GM12892 (cell line): ENCODE measurements at regions not wholly inside any gene's neighbourhood (a gene's known extent, or its start where the extent isn't known, plus 50 kb on each side); places are given as distances from the start of the nearest gene placed in this dataset.

Experiments
- DNase-seq: peaks from one replicate; pipeline ENCODE4 v3.0.0; 2011; ENCODE audit not compliant: insufficient read length
- FAIRE-seq: peaks from 2 replicates; lab custom pipeline; 2011; peaks lifted over from hg19 to GRCh38; lab: Jason Lieb, UNC
- POLR2A ChIP-seq: IDR thresholded peaks from 2 replicates; pipeline ENCODE4 v1.6.1; 2011; ENCODE audit warnings: low read depth, low read length, control low read depth
- POLR2AphosphoS5 ChIP-seq: IDR thresholded peaks from 2 replicates; pipeline ENCODE4 v1.6.1; 2011; ENCODE audit warnings: low read depth, low read length, control low read depth
- TAF1 ChIP-seq: IDR thresholded peaks from 2 replicates; pipeline ENCODE4 v1.6.1; 2011; ENCODE audit warnings: low read depth, mild to moderate bottlenecking, control low read depth, low read length, borderline replicate concordance

DNA sequence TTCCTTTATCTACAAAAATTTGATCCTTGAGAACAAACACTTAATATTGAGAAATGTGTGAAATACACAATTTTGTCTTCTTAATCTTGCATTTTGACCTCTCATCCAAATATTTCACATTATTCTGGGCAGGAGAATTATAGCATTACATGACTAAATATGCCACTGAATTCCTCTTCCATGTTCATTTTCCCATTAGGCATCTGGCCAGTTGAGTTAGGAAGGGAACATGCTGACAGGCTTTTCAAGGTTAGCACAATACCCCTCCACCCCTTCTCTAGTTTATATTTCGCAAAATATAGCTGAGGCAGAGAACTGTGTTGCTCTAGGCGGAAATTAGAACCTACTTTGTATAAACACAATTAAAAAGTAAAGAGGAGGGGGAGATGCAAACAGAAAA, 271.7 kb upstream of the ZC3H12C start:
- FAIRE-seq (no peak), DNase-seq (no peak)
- no peak for TF ChIP-seq POLR2A
- no peak for TF ChIP-seq TAF1
- TF ChIP-seq POLR2AphosphoS5 = no peak

DNA sequence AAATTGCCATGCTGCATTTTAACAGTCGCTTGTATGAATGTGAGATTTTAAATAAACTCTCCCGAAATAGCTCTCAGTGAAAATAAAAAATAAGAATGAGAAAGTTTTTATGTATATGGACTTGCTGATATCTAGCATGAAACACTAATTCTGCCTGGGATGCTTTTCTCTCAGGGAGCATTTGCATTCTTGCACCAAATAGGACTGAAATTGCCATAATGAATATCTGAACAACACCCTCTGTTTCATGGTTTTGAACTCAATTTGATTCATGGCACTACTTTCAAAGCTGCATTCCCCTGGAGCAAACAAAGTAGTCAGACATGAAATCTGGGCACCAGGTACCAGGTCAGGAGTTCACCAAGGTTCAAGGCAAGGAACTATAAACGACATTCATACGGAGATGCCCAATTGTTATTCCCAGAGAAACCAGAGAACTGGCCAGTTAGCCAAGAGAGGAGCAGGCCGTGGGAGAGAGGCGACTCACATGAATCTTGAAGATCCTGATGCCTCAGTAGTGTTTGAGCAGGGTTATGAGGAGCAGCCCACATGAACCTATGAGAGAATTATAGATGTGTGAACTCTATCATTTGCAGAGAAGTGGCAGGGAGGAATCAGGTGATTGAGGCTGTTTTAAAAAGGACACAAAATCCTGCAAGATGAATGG, 270.6 kb upstream of the ZC3H12C start:
- TF ChIP-seq POLR2A = no peak
- TF ChIP-seq POLR2AphosphoS5 = no peak
- no peak for TF ChIP-seq TAF1
- no peak for FAIRE-seq
- DNase-seq = no peak

DNA sequence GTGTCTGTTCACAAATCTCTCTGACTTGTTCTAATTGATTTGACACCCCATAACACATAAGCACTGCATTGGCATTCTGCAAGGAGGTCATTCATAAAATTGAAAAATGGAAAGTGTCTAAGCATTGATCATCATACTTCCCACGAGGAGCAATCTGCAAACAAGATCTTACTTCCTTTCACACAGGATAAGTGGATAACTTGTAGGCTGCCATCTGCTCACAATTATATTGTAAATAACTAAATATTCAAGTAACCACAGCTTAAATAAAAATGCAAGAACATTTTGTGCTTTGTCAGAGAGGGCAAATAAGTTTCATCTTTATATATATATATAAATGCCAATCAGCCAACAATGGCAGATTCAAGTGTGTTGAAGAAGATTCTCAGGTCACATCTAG, 264.8 kb upstream of the ZC3H12C start:
- DNase-seq (no peak), FAIRE-seq (no peak)
- TF ChIP-seq POLR2AphosphoS5 = no peak
- TF ChIP-seq POLR2A = no peak
- no peak for TF ChIP-seq TAF1

DNA sequence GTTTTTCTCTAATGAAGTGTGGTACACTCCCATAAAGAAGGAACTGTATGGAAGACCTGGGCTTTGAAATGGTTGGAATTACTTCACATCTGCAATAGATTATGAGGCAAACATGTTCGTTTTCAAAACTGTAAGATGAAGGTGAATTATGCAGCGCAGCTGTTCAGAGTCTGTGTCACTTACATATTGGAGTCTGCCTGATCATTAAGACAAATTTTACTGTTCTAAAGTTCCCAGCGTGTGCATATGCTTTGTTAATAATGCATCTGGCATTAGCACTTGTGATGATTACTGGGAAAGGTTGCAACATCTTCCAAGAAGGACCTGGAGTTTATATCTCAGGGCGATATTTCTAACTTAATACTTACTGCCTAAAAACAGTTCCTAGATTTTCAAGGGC, 255.2 kb upstream of the ZC3H12C start:
- FAIRE-seq = no peak
- TF ChIP-seq POLR2A (no peak), TAF1 (no peak), POLR2AphosphoS5 (no peak)
- no peak for DNase-seq

DNA sequence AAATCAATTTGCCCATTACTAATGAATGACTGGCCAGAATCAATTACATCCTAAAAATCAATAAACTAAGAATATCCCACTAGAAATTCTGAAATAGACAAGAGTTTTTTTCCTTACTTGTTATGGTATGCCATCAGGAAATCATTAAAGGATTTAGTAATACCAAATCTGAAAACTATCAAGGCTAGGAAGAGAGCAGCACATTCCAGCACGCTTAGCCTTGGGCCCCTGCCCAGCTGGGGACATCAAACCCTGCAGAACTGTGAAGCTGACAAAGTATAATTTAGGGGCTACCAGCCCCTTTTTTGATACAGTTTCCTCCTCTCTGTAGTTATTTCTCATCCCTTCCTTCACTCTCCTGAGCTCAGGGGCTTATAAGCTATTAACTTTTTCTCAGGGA, 247.8 kb upstream of the ZC3H12C start:
- no peak for TF ChIP-seq POLR2A
- TF ChIP-seq TAF1 = no peak
- no peak for TF ChIP-seq POLR2AphosphoS5
- FAIRE-seq = no peak

DNA sequence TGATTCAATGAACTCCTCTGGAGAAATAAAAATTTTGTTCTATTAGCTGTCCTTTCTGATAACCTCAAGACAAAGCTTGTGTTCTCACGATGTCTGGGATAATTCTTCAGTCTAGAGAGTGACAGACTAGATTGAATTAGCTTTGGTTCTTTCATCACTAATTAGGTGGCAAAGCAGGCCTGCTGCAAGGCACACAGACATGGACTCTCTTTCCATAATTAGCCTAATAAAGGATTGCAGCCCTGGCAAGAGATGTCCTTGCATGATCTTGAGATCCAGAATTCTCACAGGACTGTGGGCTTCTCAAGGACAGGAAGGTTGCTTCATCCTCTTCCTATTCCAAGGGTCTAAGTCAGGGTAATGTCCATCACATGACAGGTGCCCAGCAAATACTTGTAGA, 245.6 kb upstream of the ZC3H12C start:
- TF ChIP-seq POLR2AphosphoS5 (no peak), TAF1 (no peak), POLR2A (no peak)
- no peak for FAIRE-seq
- DNase-seq = no peak

More for the DNA sequence above, 247.8 kb upstream of the ZC3H12C start:
- no peak for DNase-seq

DNA sequence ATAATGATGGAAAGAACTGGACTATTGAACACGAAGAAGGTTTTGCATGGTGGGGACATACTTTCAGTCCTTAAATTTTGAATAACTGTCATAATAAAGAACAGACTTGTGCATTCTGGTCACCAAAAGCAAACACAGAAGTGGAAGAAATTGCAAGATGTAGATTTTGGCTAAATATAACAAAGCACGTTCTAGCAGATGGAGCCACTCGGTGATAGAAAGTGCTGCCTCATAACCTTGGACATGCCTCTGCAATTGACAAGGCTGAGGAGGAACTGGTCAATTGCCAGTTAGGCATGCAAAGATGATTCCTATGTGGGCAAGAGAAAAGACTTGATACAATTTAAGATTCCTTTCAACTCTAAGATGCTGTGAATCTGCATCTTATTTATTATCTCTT, 244.1 kb upstream of the ZC3H12C start:
- no peak for TF ChIP-seq POLR2A
- no peak for TF ChIP-seq TAF1
- TF ChIP-seq POLR2AphosphoS5 = no peak
- FAIRE-seq (no peak), DNase-seq (no peak)

DNA sequence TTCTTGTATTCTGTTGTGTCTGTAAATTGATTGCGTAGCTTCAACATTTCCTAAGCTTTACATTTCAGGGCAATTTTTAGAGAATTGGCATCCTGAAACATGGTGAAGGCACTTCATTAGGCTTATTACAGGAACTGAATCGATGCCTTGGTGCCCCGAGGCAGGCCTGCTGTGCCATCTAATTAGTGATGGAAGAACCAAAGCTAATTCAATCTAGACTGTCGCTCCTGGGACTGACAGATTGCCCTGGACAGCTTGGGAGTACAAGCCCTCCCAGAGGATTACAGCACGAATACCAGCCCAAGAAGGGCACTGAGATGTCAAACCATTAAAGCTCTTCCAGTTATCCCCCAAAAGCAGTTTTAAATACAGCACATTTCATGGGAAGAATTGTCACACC, 243.2 kb upstream of the ZC3H12C start:
- FAIRE-seq (peak; percentile 24), DNase-seq (no peak)
- TF ChIP-seq TAF1 (no peak), POLR2A (no peak), POLR2AphosphoS5 (no peak)

DNA sequence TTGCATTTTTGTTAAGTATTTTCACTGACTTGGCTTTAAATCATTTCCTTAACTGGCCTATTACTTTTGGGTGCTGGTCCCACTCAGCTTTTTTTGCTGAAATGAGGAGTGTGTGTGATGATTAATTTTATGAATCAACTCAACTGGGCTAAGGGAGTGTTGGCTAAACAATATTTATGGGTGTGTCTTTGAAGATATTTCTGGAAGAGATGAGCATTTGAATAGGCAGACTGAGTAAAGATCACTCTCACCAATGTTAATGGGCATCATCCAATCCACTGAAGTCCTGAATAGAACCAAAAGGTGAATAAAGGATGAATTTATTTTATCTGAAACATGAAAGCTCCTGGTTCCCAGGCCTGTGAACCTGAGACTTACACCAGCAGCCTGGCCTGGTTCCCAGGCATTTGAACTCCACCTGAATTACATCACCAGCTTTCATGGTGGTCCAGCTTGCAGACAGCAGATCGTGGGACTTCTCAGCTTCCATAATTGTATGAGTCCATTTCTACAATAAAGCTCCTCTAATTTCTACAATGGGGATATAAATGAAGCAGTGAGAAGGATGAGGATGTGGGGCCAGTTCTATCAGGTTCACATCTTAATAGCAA, 241.3 kb upstream of the ZC3H12C start:
- TF ChIP-seq POLR2A (no peak), TAF1 (no peak)
- FAIRE-seq (peak; percentile 27), DNase-seq (no peak)

DNA sequence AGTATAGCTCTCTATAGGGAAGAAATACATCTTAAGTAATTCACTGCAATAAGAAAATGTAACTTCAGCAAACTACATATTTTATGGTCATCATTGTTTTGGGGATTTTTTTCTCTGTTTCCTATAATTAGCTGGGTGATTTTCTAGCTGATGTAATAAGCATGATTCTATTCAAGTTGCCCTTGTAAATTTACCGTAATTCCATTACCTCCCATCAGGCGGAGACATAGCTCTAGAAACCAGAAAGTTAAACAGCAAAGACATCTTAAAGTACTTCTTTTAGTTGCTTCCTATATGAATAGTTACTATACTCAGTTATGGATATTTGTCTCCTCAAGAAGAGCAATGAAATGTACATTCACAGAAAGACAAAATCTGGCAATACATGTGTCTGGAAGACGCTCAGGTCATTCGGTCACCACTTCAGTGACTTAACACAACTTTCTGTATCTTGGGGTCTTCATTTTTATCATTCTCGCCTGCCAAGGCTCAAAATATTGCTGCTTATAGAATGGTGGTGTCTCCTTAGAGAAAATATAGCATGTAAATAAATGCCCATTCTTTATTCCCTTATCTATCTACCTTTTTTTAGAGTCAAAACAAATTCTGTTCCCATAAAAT, 239.9 kb upstream of the ZC3H12C start:
- peak; percentile 92 for FAIRE-seq

DNA sequence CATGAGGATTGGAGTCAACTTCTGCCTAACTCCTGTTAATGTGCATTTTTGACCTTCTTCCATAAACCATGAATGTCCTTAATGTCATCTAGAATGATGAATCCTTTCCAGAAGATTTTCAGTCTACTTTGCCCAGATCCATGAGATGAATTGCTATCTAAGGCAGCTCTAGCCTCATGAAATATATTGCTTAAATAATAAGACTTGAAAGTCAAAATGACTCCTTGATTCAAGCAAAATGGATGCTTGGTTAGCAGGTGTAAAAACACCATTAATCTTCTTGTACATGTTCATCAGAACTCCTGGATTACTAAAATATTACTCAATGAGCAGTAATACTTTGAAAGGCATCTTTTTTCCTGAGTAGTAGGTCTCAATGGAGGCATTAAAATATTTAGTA, 238.5 kb upstream of the ZC3H12C start:
- DNase-seq (no peak), FAIRE-seq (no peak)
- TF ChIP-seq POLR2A (no peak), POLR2AphosphoS5 (no peak), TAF1 (no peak)

More for the DNA sequence above, 239.9 kb upstream of the ZC3H12C start:
- TF ChIP-seq POLR2A (no peak), POLR2AphosphoS5 (no peak), TAF1 (no peak)
- no peak for DNase-seq

DNA sequence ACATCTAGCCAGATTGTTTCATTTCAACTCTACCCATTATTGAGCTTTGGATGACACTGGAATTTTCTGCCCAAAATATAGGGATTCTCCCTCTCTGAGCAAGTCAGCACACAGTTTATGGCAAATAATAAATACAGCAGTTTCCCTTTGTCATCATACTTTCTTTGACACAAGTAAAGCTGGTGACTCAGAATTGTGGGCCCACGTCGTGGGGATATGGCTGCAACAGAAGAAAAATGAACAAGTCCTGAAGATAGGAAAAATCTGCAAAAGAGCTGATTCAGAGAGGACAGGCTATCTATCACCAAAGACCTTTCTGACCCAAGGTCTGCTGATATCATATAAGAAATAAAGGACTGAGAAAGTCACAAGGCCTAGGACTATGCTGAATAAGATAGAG, 236.3 kb upstream of the ZC3H12C start:
- no peak for TF ChIP-seq POLR2A
- no peak for TF ChIP-seq TAF1
- TF ChIP-seq POLR2AphosphoS5 = no peak
- DNase-seq (no peak), FAIRE-seq (peak; percentile 5)
